ENCODE measurements at regions not wholly inside any gene's neighbourhood (a gene's known extent, or its start where the extent isn't known, plus 50 kb on each side); places are given as distances from the start of the nearest gene placed in this dataset.
"Not testable (repeated sequence)": the region's sequence is repeated elsewhere in the genome, so short reads cannot be mapped to it uniquely, and the experiment has no call there.

- DNase-seq (ENCODE audit: low spot score in 2 of 2) = no peak
- peaks cover 16 to 18% of the 10 kb centered on the region in 2 donors for H3K9me3 Mint-ChIP-seq
- H3K27ac Mint-ChIP-seq = no peak overlapping the region
- ATAC-seq = no peak
- no peaks in the 10 kb centered on the region for H3K36me3 Mint-ChIP-seq
Observed at GRCh38 chr16:51271156-51271701, 120.2 kb upstream of the SALL1 start.

- peaks cover 12 to 19% of the 10 kb centered on the region in 2 donors for H3K9me3 Mint-ChIP-seq
- no peak for DNase-seq (ENCODE audit: low spot score in 2 of 2)
- H3K27ac Mint-ChIP-seq = no peak overlapping the region
- ATAC-seq = no peak
- H3K36me3 Mint-ChIP-seq = no peaks in the 10 kb centered on the region
Observed at GRCh38 chr16:51268237-51268636, 117.2 kb upstream of the SALL1 start.

DNA sequence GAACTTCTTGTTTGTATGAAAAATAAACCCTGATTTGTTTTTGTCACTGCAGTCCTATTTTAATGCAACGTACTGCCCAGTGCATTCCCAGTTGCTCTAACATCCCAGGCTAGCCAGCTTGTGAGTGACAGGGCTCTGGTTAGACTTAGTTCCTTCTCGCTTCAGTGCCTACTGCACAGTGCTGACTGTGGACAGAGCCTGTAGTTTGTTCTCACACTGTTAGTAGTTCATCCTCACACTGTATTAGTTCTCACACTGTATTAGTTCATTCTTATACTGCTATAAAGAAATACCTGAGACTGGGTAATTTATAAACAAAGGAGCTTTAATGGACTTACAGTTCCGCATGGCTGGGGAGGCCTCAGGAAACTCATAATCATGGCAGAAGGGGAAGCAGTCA is 116.6 kb upstream of the SALL1 start:
- ATAC-seq (no peak), DNase-seq (ENCODE audit: low spot score in 2 of 2) (no peak)
- no peak overlapping the region for H3K27ac Mint-ChIP-seq
- peaks cover 12 to 19% of the 10 kb centered on the region in 2 donors for H3K9me3 Mint-ChIP-seq
- H3K36me3 Mint-ChIP-seq = no peaks in the 10 kb centered on the region

DNA sequence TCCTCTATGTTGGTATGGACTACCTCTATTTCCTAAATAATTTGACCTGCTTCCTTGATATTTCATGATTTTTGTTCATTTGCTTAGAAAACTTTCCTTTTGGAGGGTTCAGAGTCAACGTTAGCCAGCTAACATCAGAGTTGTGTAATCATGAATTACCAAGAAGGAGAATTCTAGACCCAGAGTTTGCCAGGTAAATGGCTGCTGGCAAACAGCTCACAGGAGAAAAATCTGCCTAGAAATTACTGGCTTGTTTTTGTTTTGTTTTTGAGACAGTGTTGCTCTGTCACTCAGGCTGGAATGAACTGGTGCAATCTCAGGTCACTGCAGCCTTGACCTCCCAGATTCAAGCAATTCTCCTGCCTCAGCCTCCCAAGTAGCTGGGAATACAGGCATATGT is 111.4 kb upstream of the SALL1 start:
- DNase-seq (ENCODE audit: low spot score in 2 of 2) (no peak), ATAC-seq (no peak)
- no peaks in the 10 kb centered on the region for H3K36me3 Mint-ChIP-seq
- H3K9me3 Mint-ChIP-seq = peaks cover 22 to 28% of the 10 kb centered on the region in 2 donors
- no peak overlapping the region for H3K27ac Mint-ChIP-seq

DNA sequence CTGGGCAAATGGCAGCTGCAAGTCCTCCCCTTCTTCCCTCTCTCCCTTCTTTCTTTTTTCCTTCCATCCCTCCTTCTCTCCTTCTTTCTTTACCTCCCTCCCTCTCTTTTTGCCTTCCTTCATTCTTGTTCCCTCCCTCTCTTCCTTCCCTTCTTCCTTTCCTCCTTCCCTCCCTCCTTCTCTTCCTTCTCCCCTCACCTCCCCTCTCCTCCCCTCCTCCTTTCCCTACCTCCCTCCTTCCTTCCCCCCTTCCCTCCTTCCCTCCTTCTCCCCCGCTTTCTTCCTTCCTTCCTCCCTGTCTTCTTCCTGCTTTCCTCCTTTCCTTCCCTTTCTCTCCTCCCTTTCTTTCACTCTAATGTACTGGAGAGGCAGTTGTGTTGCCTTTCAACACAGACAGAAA is 110.8 kb upstream of the SALL1 start:
- Mint-ChIP-seq H3K9me3 (peaks cover 26 to 32% of the 10 kb centered on the region in 2 donors), H3K36me3 (no peaks in the 10 kb centered on the region), H3K27ac (no peak overlapping the region)
- ATAC-seq = no peak
- no peak for DNase-seq (ENCODE audit: low spot score in 2 of 2)

GRCh38 chr16:51255349-51255972 is 104.4 kb upstream of the SALL1 start:
- Mint-ChIP-seq H3K9me3 (peaks cover 25 to 37% of the 10 kb centered on the region in 2 donors), H3K36me3 (peaks cover 6 to 10% of the 10 kb centered on the region in 2 donors), H3K27ac (no peak overlapping the region)
- no peak for DNase-seq (ENCODE audit: low spot score in 2 of 2)
- no peak for ATAC-seq

GRCh38 chr16:51254390-51254789 is 103.3 kb upstream of the SALL1 start:
- ATAC-seq; DNase-seq (ENCODE audit: low spot score in 2 of 2); H3K27ac Mint-ChIP-seq: not testable (repeated sequence)
- Mint-ChIP-seq H3K9me3 (peaks cover 25 to 36% of the 10 kb centered on the region in 2 donors), H3K36me3 (peaks cover 6 to 10% of the 10 kb centered on the region in 2 donors)

- no peaks in the 10 kb centered on the region for H3K36me3 Mint-ChIP-seq
- H3K27ac Mint-ChIP-seq = no peak overlapping the region
- peaks cover 6 to 18% of the 10 kb centered on the region in 2 donors for H3K9me3 Mint-ChIP-seq
- ATAC-seq = no peak
- no peak for DNase-seq (ENCODE audit: low spot score in 2 of 2)
Observed at GRCh38 chr16:51248217-51248616, 97.1 kb upstream of the SALL1 start.

DNA sequence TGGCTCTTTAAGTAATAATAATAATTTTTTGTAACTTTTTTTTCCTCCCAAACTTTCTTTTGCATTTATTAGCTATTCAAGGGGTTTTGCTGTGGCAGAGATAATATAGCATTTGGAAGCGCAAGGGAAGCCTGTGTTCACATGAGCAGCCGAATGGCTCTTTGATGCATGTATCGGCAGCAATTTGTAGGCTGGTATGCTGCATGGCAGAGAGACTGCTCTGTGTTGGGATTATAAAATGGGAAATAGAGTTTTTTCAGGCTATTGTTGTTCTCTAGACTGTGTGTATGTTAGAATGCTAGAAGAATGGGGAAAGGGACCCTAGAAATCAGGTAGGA is 94.6 kb upstream of the SALL1 start:
- ATAC-seq (no peak), DNase-seq (ENCODE audit: low spot score in 2 of 2) (no peak)
- Mint-ChIP-seq H3K27ac (no peak overlapping the region), H3K9me3 (peaks cover 3 to 9% of the 10 kb centered on the region in 2 donors), H3K36me3 (no peaks in the 10 kb centered on the region)

DNA sequence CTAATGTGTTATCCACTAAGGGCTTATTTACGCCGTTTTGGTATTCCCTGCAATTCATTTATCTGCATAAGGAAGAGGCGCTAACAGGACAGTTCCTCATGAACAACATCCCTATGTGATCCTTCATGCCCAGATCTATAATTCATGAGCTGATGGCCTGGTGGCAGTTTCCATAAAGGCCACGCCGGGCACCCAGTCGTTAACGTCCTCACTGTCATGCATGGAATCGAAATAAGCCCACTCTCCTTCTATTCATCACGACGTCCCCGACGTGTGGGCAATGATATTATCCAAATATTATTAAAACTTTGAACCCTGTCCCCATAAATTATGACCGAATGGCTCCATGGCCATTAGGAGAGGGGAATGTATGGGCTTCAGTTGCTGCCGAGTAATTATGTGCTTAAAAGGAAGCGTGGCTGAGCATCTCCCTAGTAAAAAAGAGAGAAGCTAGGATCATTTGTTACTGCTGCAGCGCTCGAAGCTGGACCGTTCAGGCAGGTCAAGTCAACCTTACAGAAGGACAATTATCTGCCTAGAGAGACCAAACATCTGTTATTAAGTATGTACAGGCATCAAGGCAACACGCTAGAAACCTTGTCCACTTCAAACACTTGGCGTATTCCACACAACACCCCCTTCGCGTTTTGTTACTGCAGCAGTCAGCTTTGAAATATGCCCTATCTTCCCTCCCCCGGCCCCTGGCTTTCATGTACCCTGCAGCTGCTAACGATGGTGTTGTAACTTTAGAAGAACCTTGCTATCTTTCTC is 94.0 kb upstream of the SALL1 start:
- Mint-ChIP-seq H3K27ac (no peak overlapping the region), H3K9me3 (peaks cover 3 to 9% of the 10 kb centered on the region in 2 donors), H3K36me3 (no peaks in the 10 kb centered on the region)
- ATAC-seq (no peak), DNase-seq (ENCODE audit: low spot score in 2 of 2) (no peak)

GRCh38 chr16:51243936-51244436 is 92.9 kb upstream of the SALL1 start:
- Mint-ChIP-seq H3K9me3 (peaks cover 8 to 15% of the 10 kb centered on the region in 2 donors), H3K27ac (no peak overlapping the region), H3K36me3 (peaks cover 0 to 4% of the 10 kb centered on the region in 2 donors)
- DNase-seq (ENCODE audit: low spot score in 2 of 2) = no peak
- ATAC-seq = no peak

GRCh38 chr16:51242296-51242994 is 91.4 kb upstream of the SALL1 start:
- H3K9me3 Mint-ChIP-seq = peaks cover 10 to 17% of the 10 kb centered on the region in 2 donors
- DNase-seq (ENCODE audit: low spot score in 2 of 2) = no peak
- peaks cover 0 to 6% of the 10 kb centered on the region in 2 donors for H3K36me3 Mint-ChIP-seq
- H3K27ac Mint-ChIP-seq = no peak overlapping the region
- ATAC-seq = no peak

DNA sequence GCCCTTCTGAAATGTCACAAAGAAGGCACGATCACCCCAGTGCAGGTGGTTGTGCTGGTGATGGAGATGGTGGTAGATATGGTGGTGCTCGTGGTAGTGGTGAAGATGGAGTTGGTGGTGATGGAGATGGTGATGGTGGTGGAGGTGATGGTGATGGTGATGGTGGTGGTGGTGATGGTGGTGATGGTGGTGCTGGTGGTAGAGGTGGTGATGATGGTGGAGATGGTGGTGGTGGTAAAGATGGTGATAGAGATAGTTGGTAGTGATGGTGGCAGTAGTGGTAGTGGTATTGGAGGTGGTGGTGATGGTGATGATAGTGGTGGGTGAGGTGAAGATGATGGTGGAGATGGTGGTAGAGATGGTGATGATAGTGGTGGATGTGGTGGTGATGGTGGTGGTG is 88.1 kb upstream of the SALL1 start:
- H3K9me3 Mint-ChIP-seq = peaks cover 8 to 10% of the 10 kb centered on the region in 2 donors
- ATAC-seq = no peak
- H3K36me3 Mint-ChIP-seq = peaks cover 0 to 6% of the 10 kb centered on the region in 2 donors
- H3K27ac Mint-ChIP-seq = no peak overlapping the region
- DNase-seq (ENCODE audit: low spot score in 2 of 2) = no peak

DNA sequence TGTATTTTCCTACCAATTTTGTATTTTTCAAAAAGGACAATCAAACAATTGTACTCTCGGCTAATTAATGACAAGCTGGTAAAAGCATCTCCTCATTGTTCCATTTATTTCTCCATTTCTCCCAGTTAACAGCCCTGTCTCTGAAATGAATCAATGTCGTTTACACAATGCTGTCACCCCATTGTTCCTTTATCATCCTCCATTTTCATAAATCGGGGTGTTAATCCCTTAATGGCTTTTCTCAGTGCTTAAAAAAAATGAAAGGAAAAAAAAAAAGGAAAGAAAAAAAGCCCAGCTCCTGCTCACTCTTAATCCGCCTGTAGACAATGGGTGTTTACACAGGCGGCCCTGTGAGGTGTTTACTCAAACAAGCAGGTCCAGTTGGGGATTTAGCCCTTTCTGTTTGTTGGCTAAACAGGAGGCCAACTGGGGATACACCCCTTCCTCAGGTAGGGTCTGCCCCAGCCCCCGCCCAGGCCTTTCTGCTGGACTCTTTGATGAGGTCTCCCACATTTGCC is 86.8 kb upstream of the SALL1 start:
- DNase-seq (ENCODE audit: low spot score in 2 of 2) (no peak), ATAC-seq (no peak)
- Mint-ChIP-seq H3K27ac (no peak overlapping the region), H3K36me3 (peaks cover 0 to 6% of the 10 kb centered on the region in 2 donors), H3K9me3 (peaks cover 8 to 10% of the 10 kb centered on the region in 2 donors)

- no peak overlapping the region for H3K27ac Mint-ChIP-seq
- H3K9me3 Mint-ChIP-seq = peaks cover 8 to 10% of the 10 kb centered on the region in 2 donors
- H3K36me3 Mint-ChIP-seq = peaks cover 0 to 6% of the 10 kb centered on the region in 2 donors
- ATAC-seq (no peak), DNase-seq (ENCODE audit: low spot score in 2 of 2) (no peak)
Observed at GRCh38 chr16:51237207-51237606, 86.1 kb upstream of the SALL1 start.

GRCh38 chr16:51236583-51236982 is 85.5 kb upstream of the SALL1 start:
- ATAC-seq (no peak), DNase-seq (ENCODE audit: low spot score in 2 of 2) (no peak)
- Mint-ChIP-seq H3K36me3 (peaks cover 0 to 6% of the 10 kb centered on the region in 2 donors), H3K27ac (no peak overlapping the region), H3K9me3 (peaks cover 8 to 10% of the 10 kb centered on the region in 2 donors)

DNA sequence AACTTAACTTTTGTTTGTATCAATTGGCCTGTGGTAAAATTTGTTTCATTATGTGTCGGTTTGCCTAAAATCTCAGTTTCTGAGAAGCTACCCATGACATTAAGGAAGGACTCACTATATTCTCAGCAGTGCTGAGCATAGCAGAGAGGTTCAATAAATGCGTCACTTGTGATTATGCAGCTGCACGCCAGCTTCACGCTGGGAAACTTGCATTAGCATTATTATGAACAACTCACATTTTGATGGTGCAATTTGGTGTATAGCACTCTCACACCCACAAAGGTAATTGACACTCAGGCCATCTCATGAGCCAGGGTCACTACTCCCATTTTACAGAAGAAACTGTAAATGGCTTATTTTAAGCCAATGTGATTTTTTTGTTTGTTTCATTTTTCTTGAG is 80.6 kb upstream of the SALL1 start:
- Mint-ChIP-seq H3K27ac (no peak overlapping the region), H3K9me3 (peaks cover 0 to 4% of the 10 kb centered on the region in 2 donors), H3K36me3 (no peaks in the 10 kb centered on the region)
- ATAC-seq (no peak), DNase-seq (ENCODE audit: low spot score in 2 of 2) (no peak)

Measured in activated naive CD4-positive, alpha-beta T cell treated with anti-CD3 and anti-CD28 coated beads, Interleukin-2, amount 50 U/mL, for 72 hours (primary cell).